Body of pancreas (tissue), 4 donors: ENCODE measurements at regions not wholly inside any gene's neighbourhood (a gene's known extent, or its start where the extent isn't known, plus 50 kb on each side); places are given as distances from the start of the nearest gene placed in this dataset.

Experiments used
- CTCF ChIP-seq, 7 experiments: fragments of 450-650 bp in 4 of 7; fragments of 200-600 bp in 3 of 7; sonication (generic) in 3 of 7; IDR thresholded peaks; one replicate each; pipeline ENCODE4 v1.5.1; 2016 to 2019; ENCODE audit warnings: antibody characterized with exemption in 7 of 7
- POLR2A ChIP-seq, 3 donors: fragments of 450-650 bp; IDR thresholded peaks; one replicate each; pipeline ENCODE4 v1.6.1; 2016; ENCODE audit warnings: antibody characterized with exemption in 3 of 3, mild to moderate bottlenecking in 2 of 3

- TF ChIP-seq CTCF (IDR thresholded peaks at IDR 0.05) (no peak), POLR2A (IDR thresholded peaks at IDR 0.05) (no peak)
Observed at GRCh38 chr22:49355211-49355920, 472.3 kb downstream of the BRD1 start.
